NCI-H2081 treated with DMSO at 0.1 percent for 48 hours (cell line): ENCODE measurements at regions not wholly inside any gene's neighbourhood (a gene's known extent, or its start where the extent isn't known, plus 50 kb on each side); places are given as distances from the start of the nearest gene placed in this dataset.
"Not testable (repeated sequence)": the region's sequence is repeated elsewhere in the genome, so short reads cannot be mapped to it uniquely, and the experiment has no call there.

Source experiments
- DNase-seq: peaks from one replicate; lab custom pipeline; 2025; lab: John Stamatoyannopoulos, UW

GRCh38 chr10:34015700-34016099 is 681.2 kb upstream of the NRP1 start:
- DNase-seq, result no peak

GRCh38 chr10:34013235-34013634 is 678.8 kb upstream of the NRP1 start:
- DNase-seq, result no peak

GRCh38 chr10:34010891-34011290 is 676.4 kb upstream of the NRP1 start:
- DNase-seq, result no peak

GRCh38 chr10:34010228-34010627 is 675.8 kb upstream of the NRP1 start:
- DNase-seq, result not testable (repeated sequence)

GRCh38 chr10:34008656-34009055 is 674.2 kb upstream of the NRP1 start:
- no peak for DNase-seq

- no peak for DNase-seq
Measured at GRCh38 chr10:34006471-34006870, 672.0 kb upstream of the NRP1 start.

- no peak for DNase-seq
Measured at GRCh38 chr10:34003561-34003960, 669.1 kb upstream of the NRP1 start.

GRCh38 chr10:34002896-34003295 is 668.4 kb upstream of the NRP1 start:
- DNase-seq, result no peak

GRCh38 chr10:34001831-34002230 is 667.4 kb upstream of the NRP1 start:
- no peak for DNase-seq

- DNase-seq, result no peak
Measured at GRCh38 chr10:34001087-34001580, 666.7 kb upstream of the NRP1 start.

GRCh38 chr10:33993917-33994316 is 659.5 kb upstream of the NRP1 start:
- no peak for DNase-seq

GRCh38 chr10:33991924-33992323 is 657.5 kb upstream of the NRP1 start:
- DNase-seq, result no peak

- DNase-seq, result no peak
Measured at GRCh38 chr10:33986515-33986914, 652.0 kb upstream of the NRP1 start.

- DNase-seq, result no peak
Measured at GRCh38 chr10:33986016-33986415, 651.5 kb upstream of the NRP1 start.

GRCh38 chr10:33982995-33983394 is 648.5 kb upstream of the NRP1 start:
- no peak for DNase-seq

GRCh38 chr10:33981301-33981700 is 646.8 kb upstream of the NRP1 start:
- DNase-seq, result no peak

GRCh38 chr10:33979195-33979594 is 644.7 kb upstream of the NRP1 start:
- no peak for DNase-seq

GRCh38 chr10:33975481-33975880 is 641.0 kb upstream of the NRP1 start:
- no peak for DNase-seq

GRCh38 chr10:33974976-33975478 is 640.6 kb upstream of the NRP1 start:
- no peak for DNase-seq

GRCh38 chr10:33968983-33969382 is 634.5 kb upstream of the NRP1 start:
- DNase-seq, result no peak

GRCh38 chr10:33967606-33968120 is 633.2 kb upstream of the NRP1 start:
- no peak for DNase-seq

GRCh38 chr10:33966946-33967345 is 632.5 kb upstream of the NRP1 start:
- no peak for DNase-seq

GRCh38 chr10:33965795-33966581 is 631.5 kb upstream of the NRP1 start:
- no peak for DNase-seq

- no peak for DNase-seq
Measured at GRCh38 chr10:33963729-33964128, 629.3 kb upstream of the NRP1 start.
